ENCODE measurements at regions not wholly inside any gene's neighbourhood (a gene's known extent, or its start where the extent isn't known, plus 50 kb on each side); places are given as distances from the start of the nearest gene placed in this dataset.

- DNase-seq: no peak
Measured at GRCh38 chr6:98670045-98670746, 164.2 kb upstream of the POU3F2 start.

GRCh38 chr6:98672681-98673475 lies 161.5 kb upstream of the POU3F2 start:
- no peak for DNase-seq

GRCh38 chr6:98678481-98678880 lies 155.9 kb upstream of the POU3F2 start:
- DNase-seq: no peak

DNA sequence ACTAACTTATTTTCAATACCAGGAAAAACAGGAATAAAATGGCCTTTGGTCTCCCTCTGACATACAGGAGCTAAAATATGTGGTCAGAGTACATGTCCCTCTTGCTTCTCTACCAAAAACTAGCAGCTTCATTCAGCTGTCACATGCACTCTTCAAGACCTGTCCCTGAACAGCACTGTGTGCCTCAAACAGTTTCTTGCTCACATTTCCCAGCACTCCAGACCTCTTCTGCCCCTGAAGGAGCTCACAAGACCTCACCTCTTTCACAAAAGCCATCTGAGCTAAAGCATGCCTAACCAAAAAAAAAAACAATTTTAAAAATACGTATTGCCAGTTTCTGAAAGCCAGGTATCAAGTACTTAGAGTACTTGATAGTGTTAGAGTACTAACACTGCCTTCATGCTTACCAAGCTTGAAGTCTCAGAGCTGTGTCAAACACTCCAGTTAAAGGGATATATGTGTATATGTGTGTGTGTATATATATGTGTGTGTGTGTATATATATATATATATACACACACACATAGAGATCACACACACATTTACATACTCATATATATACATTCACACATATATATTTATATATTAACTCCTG lies 148.3 kb upstream of the POU3F2 start:
- no peak for DNase-seq

GRCh38 chr6:98687752-98688151 lies 146.6 kb upstream of the POU3F2 start:
- DNase-seq: no peak

- no peak for DNase-seq
Measured at GRCh38 chr6:98695091-98695801, 139.1 kb upstream of the POU3F2 start.

DNA sequence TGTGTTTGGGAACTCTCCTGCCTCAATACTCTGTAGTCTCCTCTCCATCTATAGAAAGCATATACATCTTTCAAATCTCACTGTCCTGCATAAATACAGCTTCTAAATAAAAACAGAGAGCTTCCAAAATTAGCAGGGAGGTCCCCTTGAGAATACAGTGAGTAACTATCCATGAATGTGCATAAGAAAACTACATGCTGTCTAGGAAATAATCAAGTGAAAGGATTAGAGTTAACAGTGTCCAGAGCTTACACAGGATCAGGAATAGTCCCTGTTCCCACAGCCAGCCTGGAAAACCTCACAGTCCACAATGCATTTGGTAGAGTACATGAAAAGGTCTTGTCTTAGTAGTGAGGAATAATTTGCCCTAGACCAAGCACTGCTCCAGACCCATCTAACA lies 123.0 kb upstream of the POU3F2 start:
- DNase-seq: no peak

- peak; percentile 36 for DNase-seq
Measured at GRCh38 chr6:98716341-98716740, 118.0 kb upstream of the POU3F2 start.

- DNase-seq: no peak
Measured at GRCh38 chr6:98717322-98717877, 117.0 kb upstream of the POU3F2 start.

- DNase-seq: no peak
Measured at GRCh38 chr6:98717988-98718387, 116.4 kb upstream of the POU3F2 start.

DNA sequence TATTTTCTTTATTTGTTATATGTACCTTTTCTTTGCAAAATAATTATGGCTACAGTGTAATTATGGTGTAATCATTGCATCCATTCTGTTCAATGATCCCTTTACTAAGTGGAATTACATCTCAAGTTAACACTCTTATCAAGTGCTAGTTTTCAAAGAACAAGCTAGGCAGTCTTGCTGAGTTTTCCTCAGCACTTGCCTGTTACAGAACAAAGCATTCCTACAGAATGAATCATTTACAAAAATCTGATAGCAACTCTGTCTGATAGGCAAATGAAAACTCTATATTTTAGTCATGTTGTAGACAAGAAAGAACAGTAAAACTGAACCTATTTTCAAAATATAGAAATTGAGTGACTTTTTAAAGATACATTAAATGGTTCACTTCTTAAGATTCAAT lies 109.8 kb upstream of the POU3F2 start:
- no peak for DNase-seq

GRCh38 chr6:98747273-98747672 lies 87.1 kb upstream of the POU3F2 start:
- no peak for DNase-seq

DNA sequence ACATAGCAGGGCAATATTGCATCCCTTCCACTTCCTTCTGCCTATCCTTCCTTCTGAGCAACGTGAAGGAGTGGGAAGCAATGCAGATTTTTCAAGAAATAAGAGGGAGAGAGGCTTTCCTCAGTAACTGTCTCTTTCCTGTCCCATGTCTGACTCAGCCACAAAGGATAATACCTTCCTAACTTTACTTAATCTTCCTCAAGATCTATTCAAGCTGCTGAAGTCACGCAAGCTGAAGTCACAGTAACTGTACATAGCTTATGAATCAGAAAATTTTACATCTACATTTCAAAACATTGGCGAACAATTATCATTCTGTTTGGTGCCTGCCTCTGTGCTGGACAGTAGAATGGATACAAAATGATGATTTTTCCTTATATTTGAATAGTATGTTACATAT lies 86.4 kb upstream of the POU3F2 start:
- no peak for DNase-seq

- no peak for DNase-seq
Measured at GRCh38 chr6:98759459-98759858, 74.9 kb upstream of the POU3F2 start.

DNA sequence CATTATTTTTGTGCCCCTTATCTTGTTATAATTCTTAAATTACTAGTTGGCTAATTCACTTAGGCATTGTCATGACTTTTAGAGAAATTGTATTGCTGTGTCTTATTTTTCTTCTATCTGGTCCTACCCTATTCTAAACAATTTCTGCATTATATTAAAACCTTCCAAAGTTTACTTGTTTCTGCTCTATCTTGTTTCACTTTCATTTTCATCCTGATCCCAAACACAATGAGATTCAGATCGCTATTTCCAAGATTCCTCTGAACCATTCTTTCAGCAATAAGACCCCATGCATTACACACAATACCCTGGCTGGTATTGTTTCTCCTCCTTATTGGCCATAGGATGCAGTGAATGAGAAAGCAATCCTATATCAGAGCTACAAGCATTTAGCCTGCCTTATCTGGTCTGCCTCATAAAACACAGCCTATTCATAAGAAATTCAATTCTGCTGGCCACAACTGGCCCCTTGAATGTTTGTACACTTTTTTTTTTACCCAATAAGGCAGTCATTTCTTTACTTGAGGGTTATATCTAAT lies 69.9 kb upstream of the POU3F2 start:
- no peak for DNase-seq

GRCh38 chr6:98769546-98769945 lies 64.8 kb upstream of the POU3F2 start:
- no peak for DNase-seq

DNA sequence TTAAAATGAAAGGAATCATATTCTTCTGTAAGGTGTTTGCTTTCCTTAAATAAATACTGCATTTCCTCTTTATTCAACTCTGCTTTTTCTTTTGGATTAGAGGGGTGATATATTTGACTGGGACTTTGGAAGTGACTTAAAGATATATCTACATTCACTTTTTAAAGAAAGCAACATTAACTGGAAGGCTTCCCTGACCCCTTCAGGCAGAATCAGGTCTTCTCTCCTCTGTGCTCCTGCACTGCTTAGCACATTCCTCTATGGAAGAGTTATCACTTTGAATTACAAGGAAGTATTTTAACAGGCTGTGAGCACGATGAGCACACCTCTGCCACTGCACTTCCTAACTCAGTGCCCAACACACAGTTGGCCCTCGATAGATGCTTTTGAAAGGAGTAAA lies 59.2 kb upstream of the POU3F2 start:
- no peak for DNase-seq

DNA sequence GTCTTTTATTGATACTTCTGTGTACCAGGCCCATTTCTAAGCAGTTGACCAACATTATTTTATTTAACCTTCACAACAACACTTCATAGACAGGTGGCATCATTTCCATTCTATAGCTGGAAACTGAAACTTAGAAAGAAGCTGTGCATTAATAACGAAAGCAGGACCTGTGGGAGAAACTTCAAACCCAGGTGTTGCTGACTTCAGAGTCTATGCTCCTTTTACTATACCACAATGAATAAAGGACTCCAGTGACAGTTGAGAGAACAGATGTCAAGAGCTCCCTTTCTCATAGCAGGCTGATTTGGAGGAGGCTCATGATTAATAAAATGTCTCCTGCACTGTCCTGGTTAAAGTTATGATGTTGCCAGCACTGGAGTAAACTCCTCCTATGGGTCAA lies 56.6 kb upstream of the POU3F2 start:
- no peak for DNase-seq

DNA sequence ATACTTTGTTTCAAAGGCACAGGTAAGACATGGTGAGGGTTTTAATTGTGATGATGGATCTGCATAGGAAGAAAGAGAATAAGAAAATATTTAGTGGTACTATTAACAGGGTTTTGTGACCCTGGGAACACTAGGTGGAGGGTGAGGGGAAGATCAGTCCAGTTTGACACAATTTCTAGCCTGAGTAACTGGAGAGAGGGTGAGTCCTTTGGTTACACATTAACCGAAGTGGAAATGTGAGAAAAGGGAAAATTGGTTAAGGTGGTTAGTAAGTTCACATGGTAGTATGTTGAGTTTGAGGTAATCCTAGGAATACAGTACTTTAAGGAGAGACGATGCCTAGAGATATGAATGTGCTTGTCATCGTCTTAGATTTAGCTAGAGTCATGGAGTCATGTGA lies 54.8 kb upstream of the POU3F2 start:
- no peak for DNase-seq

DNA sequence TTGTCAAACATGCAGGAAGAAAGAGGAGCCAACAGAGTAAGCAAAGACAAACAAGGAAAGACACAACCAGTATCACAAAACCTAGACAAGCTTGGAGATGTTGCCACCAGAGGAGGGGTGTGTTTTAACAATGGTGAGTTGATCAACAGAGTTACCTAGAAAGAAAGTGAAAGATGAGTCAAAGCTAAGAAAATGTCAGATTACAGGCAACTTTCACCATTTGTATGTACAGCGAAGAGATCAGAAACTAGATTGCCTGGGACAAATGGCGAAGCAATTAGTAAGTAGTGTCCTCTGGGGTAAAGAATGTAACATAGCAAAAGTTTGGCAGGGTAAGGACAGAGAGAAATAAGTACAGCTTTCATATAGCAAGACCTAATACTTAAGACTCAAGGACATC lies 51.6 kb upstream of the POU3F2 start:
- DNase-seq: no peak

DNA sequence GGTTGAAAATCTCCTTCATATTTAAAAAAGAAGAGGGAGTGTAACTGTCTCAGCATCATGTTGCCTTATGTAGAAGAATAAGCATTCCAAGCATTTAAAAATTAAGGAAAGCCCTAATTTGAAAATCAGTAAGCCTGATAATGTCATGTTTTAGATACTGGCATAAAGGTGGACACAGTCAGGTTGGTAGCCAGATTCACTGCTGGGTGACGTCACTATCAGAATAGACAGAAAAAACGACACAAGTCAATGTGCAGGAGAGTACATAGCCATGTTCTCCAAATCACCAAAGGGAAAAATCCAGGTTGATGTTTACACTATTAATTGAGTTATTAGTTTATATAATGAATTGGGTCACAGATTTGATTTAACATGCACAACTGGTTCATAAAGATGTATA lies 50.8 kb upstream of the POU3F2 start:
- no peak for DNase-seq

Data from NCI-H1417 treated with DMSO at 0.1 percent for 48 hours (cell line).